HCT116 (cell line): ENCODE measurements at regions not wholly inside any gene's neighbourhood (a gene's known extent, or its start where the extent isn't known, plus 50 kb on each side); places are given as distances from the start of the nearest gene placed in this dataset.

ENCODE experiments used
- ATAC-seq: fragments of 200-7000 bp; cut with Tn5 transposase; 2 replicates; pipeline ENCODE4 v1.9.1; 2020; ENCODE audit warnings: mild to moderate bottlenecking, moderate library complexity
- BruUV-seq: library from RNA; stranded (reverse); fragments of 400-500 nt; replicated peaks from 2 replicates; lab custom pipeline; 2021; lab: Mats Ljungman, UMichigan
- CTCF ChIA-PET: fragments of 300-600 bp; sonication (Branson Sonifier 250); formaldehyde crosslinking; loops from one replicate; lab custom pipeline; 2021; ENCODE audit warnings: antibody characterized with exemption; lab: Charles Lee
- POLR2A ChIA-PET: fragments of 300-600, 350-600 bp; sonication (Branson Sonifier 250); formaldehyde crosslinking; loops from one replicate; lab custom pipeline; 2021; ENCODE audit warnings: antibody characterized with exemption; lab: Charles Lee
- RAD21 ChIA-PET, 2 experiments: fragments of 300-600 bp; sonication (Branson Sonifier 250); formaldehyde crosslinking; loops; one replicate each; lab custom pipeline; 2023; ENCODE audit warnings: low total read pairs in 2 of 2; ENCODE audit not compliant: uncharacterized antibody in 2 of 2, unreplicated experiment in 2 of 2, low non-redundant PET in 1 of 2; lab: Charles Lee
- DNase-seq: peaks from one replicate; pipeline ENCODE4 v3.0.0-alpha.2; 2010; ENCODE audit warnings: low read depth, low spot score
- H2AFZ ChIP-seq: fragments of 200-600 bp; shearing (Covaris generic), sonication (generic); 2 replicates; pipeline ENCODE4 v1.6.1; 2017; ENCODE audit warnings: low read depth, mixed run types, mixed read lengths, antibody characterized with exemption, low read length; ENCODE audit not compliant: poor library complexity, severe bottlenecking
- H3K27ac ChIP-seq: 2 replicates; pipeline ENCODE4 v1.5.1; 2012; ENCODE audit warnings: low read depth, low read length
- H3K27me3 ChIP-seq: fragments of 200-600 bp; sonication (generic); 2 replicates; pipeline ENCODE4 v1.6.1; 2016; ENCODE audit warnings: mixed run types, low read length, mixed read lengths; ENCODE audit not compliant: insufficient read depth
- H3K36me3 ChIP-seq, 2 experiments: fragments of 200-500 bp in 1 of 2; fragments of 200-600 bp in 1 of 2; sonication (Bioruptor generic) in 1 of 2; sonication (generic) in 1 of 2; 2 replicates each; pipeline versions ENCODE4 v1.5.1 to v1.6.1; 2014 to 2016; ENCODE audit warnings: low read length in 2 of 2, inconsistent platforms in 1 of 2, mixed read lengths in 1 of 2, mixed run types in 1 of 2; ENCODE audit not compliant: insufficient read depth in 2 of 2, control insufficient read depth in 1 of 2
- H3K4me1 ChIP-seq, 2 experiments: fragments of 200-600 bp in 1 of 2; sonication (generic) in 1 of 2; 2 replicates each; pipeline versions ENCODE4 v1.5.1 to v1.6.1; 2012 to 2017; ENCODE audit warnings: low read length in 2 of 2, inconsistent platforms in 1 of 2, mild to moderate bottlenecking in 1 of 2, mixed read lengths in 1 of 2, mixed run types in 1 of 2, moderate library complexity in 1 of 2; ENCODE audit not compliant: insufficient read depth in 2 of 2, control insufficient read depth in 1 of 2
- H3K4me2 ChIP-seq: fragments of 200-600 bp; sonication (generic); 2 replicates; pipeline ENCODE4 v1.6.1; 2017; ENCODE audit warnings: mixed run types, low read length, mixed read lengths
- H3K4me3 ChIP-seq, 2 experiments: fragments of 200-600 bp in 1 of 2; sonication (generic) in 1 of 2; replicated peaks in 1 of 2; 2 replicates each; pipeline ENCODE4 v1.5.1; 2011 to 2016; ENCODE audit warnings: low read length in 2 of 2, control low read depth in 1 of 2, low read depth in 1 of 2, mild to moderate bottlenecking in 1 of 2, mixed read lengths in 1 of 2, mixed run types in 1 of 2
- H3K79me2 ChIP-seq: fragments of 200-600 bp; sonication (generic); 2 replicates; pipeline ENCODE4 v1.6.1; 2017; ENCODE audit warnings: mild to moderate bottlenecking, mixed run types, low read length, moderate library complexity, mixed read lengths; ENCODE audit not compliant: insufficient read depth
- H3K9ac ChIP-seq: fragments of 200-600 bp; sonication (generic); 2 replicates; pipeline ENCODE4 v1.6.1; 2016; ENCODE audit warnings: low read length, mixed read lengths
- H3K9me2 ChIP-seq: fragments of 200-600 bp; sonication (generic), shearing (Covaris generic); 2 replicates; pipeline ENCODE4 v1.6.1; 2017; ENCODE audit warnings: mixed run types, mild to moderate bottlenecking, moderate library complexity; ENCODE audit not compliant: insufficient read depth
- H3K9me3 ChIP-seq, 2 experiments: fragments of 200-500 bp in 1 of 2; fragments of 200-600 bp in 1 of 2; sonication (Bioruptor generic) in 1 of 2; sonication (generic) in 1 of 2; 2 replicates each; pipeline ENCODE4 v1.6.1; 2014 to 2017; ENCODE audit warnings: low read length in 2 of 2, mixed read lengths in 2 of 2, inconsistent platforms in 1 of 2, low read depth in 1 of 2, mild to moderate bottlenecking in 1 of 2, mixed run types in 1 of 2, moderate library complexity in 1 of 2; ENCODE audit not compliant: control insufficient read depth in 1 of 2, insufficient read depth in 1 of 2
- H4K20me1 ChIP-seq: fragments of 200-600 bp; sonication (generic), shearing (Covaris generic); 2 replicates; pipeline ENCODE4 v1.6.1; 2017; ENCODE audit warnings: mixed run types, mild to moderate bottlenecking, moderate library complexity; ENCODE audit not compliant: insufficient read depth
- CBX3 ChIP-seq: IDR thresholded peaks from 2 replicates; pipeline ENCODE4 v1.6.1; 2012; ENCODE audit warnings: low read depth
- CEBPB ChIP-seq: IDR thresholded peaks from 2 replicates; pipeline ENCODE4 v1.6.1; 2012; ENCODE audit warnings: low read depth
- EZH2 ChIP-seq: fragments of 200-600 bp; sonication (generic); IDR thresholded peaks from 2 replicates; pipeline ENCODE4 v1.6.1; 2017; ENCODE audit warnings: antibody characterized with exemption, mixed run types
- FOSL1 ChIP-seq: IDR thresholded peaks from 2 replicates; pipeline ENCODE4 v1.6.1; 2012; ENCODE audit warnings: low read depth
- JUND ChIP-seq: IDR thresholded peaks from 2 replicates; pipeline ENCODE4 v1.6.1; 2012
- RAD21 ChIP-seq: IDR thresholded peaks from 2 replicates; pipeline ENCODE4 v1.6.1; 2012; ENCODE audit warnings: low read depth, mild to moderate bottlenecking
- SIN3A ChIP-seq: IDR thresholded peaks from 2 replicates; pipeline ENCODE4 v1.6.1; 2012; ENCODE audit warnings: low read depth
- TCF7L2 ChIP-seq: IDR thresholded peaks from 2 replicates; pipeline ENCODE4 v1.7.0; 2011; ENCODE audit warnings: borderline replicate concordance, inconsistent platforms; ENCODE audit not compliant: insufficient read depth, insufficient read length; ENCODE audit errors: extremely low read depth
- YY1 ChIP-seq: IDR thresholded peaks from 2 replicates; pipeline ENCODE4 v1.6.1; 2011; ENCODE audit warnings: low read length, low read depth, moderate library complexity, mild to moderate bottlenecking; ENCODE audit not compliant: insufficient replicate concordance; ENCODE audit errors: extremely low read depth
- ZFX ChIP-seq: fragments of 450-650 bp; IDR thresholded peaks from 2 replicates; pipeline ENCODE4 v1.6.1; 2017
- intact Hi-C: fragments of 100-400 bp; cut with micrococcal nuclease; formaldehyde crosslinking; loops from 2 replicates; pipeline ENCODE4 v1.10.0; 2022
- TF ChIP-seq, protein P1 (sequence below): IDR thresholded peaks from 2 replicates; pipeline ENCODE4 v1.6.1; 2012; ENCODE audit warnings: low read depth
- TF ChIP-seq, protein P2 (sequence below): IDR thresholded peaks from 2 replicates; pipeline ENCODE4 v1.6.1; 2012
- TF ChIP-seq, protein P3 (sequence below): IDR thresholded peaks from 2 replicates; pipeline ENCODE4 v1.6.1; 2012
- TF ChIP-seq, protein P4 (sequence below), 3 experiments: fragments of 200-600 bp in 1 of 3; sonication (generic) in 1 of 3; IDR thresholded peaks in 2 of 3; conservative IDR thresholded peaks in 1 of 3; 2 replicates each; pipeline ENCODE4 v1.5.1; 2012 to 2017; ENCODE audit warnings: low read depth in 2 of 3, low read length in 2 of 3, antibody characterized with exemption in 1 of 3, borderline replicate concordance in 1 of 3, control low read depth in 1 of 3, mild to moderate bottlenecking in 1 of 3, mixed read lengths in 1 of 3, mixed run types in 1 of 3, moderate library complexity in 1 of 3; ENCODE audit not compliant: insufficient read depth in 1 of 3

DNA sequence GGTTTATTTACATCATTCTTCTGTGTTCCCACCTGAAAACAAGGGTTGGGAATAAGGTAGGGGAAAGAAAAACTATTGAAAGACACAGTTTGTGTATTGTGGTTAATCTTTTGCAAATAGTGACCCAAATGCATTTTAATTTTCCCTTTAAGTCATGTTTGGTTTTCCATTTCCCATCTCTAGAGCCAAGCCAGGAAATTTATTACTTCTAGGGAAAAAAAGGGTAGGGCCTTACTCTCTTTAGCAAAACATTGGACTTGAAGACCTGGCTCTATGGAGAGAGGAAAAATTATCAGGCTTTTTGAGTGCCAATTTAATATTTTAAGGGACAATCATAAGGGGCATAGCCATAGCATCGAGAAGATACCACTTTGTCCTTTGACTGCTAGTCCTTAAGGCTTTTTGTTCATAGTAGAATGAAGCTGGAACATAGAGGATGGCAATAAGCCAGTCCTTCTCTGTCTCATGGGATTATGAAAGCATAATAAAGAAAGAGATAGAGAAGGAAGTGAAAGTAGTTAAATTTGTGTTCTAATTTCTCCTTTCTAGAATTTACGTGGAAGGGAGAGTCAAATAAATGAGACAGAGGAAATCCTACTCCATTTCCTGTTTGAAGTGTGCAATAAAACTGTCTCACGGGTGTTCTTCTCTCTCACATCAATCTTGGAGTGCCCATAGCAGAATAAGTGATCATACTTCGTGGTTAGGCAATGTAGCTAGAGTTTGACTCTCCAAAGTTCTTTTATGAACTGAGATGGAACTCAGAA is 50.9 kb upstream of the PPFIA2 start (continued):
- TF ChIP-seq EZH2, result no peak
- TF ChIP-seq CEBPB, result no peak
- TF ChIP-seq ZFX, result no peak
- no peak for TF ChIP-seq SIN3A
- no peak for TF ChIP-seq TCF7L2
- TF ChIP-seq, protein P1, sequence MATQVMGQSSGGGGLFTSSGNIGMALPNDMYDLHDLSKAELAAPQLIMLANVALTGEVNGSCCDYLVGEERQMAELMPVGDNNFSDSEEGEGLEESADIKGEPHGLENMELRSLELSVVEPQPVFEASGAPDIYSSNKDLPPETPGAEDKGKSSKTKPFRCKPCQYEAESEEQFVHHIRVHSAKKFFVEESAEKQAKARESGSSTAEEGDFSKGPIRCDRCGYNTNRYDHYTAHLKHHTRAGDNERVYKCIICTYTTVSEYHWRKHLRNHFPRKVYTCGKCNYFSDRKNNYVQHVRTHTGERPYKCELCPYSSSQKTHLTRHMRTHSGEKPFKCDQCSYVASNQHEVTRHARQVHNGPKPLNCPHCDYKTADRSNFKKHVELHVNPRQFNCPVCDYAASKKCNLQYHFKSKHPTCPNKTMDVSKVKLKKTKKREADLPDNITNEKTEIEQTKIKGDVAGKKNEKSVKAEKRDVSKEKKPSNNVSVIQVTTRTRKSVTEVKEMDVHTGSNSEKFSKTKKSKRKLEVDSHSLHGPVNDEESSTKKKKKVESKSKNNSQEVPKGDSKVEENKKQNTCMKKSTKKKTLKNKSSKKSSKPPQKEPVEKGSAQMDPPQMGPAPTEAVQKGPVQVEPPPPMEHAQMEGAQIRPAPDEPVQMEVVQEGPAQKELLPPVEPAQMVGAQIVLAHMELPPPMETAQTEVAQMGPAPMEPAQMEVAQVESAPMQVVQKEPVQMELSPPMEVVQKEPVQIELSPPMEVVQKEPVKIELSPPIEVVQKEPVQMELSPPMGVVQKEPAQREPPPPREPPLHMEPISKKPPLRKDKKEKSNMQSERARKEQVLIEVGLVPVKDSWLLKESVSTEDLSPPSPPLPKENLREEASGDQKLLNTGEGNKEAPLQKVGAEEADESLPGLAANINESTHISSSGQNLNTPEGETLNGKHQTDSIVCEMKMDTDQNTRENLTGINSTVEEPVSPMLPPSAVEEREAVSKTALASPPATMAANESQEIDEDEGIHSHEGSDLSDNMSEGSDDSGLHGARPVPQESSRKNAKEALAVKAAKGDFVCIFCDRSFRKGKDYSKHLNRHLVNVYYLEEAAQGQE, result no peak

DNA sequence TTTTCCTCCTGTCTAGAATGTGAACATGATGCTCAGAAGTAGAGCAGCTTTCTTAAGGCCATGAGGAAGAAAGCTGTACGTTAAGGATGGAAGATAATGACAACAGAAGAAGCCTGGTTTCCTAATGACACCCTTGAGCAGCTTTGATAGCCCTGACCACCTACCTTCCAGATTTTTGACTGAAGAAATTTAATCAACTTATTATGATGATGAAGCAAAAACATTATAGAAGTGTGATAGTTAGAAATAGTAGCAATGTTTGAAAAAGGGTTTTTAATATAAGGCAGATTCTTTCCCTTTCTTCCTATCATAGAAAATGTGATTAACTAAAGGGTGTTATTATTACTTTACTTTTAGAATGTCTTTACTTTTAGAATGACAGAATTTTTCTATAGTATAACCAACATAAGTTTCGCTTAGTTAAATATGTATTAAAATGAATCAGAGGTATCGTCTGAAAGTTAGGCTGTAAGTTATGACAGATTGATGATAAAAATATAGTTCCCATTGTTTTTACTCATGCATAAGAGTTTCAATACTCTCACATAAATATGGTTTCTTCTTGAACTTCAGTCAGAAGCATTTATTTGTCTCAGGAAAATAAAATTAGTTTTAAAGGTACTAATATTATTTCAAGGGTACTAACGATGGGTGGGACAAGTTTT is 50.1 kb upstream of the PPFIA2 start:
- intact Hi-C loops, result no loop called here
- no peaks in the 10 kb centered on the region for H3K4me1 ChIP-seq
- no peak overlapping the region for H3K4me2 ChIP-seq
- TF ChIP-seq SIN3A (no peak), FOSL1 (no peak), ZFX (no peak), CBX3 (no peak), YY1 (no peak), RAD21 (no peak), JUND (no peak)
- TF ChIP-seq, protein P1, result no peak
- TF ChIP-seq, protein P2, sequence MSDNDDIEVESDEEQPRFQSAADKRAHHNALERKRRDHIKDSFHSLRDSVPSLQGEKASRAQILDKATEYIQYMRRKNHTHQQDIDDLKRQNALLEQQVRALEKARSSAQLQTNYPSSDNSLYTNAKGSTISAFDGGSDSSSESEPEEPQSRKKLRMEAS, result no peak
- TF ChIP-seq, protein P3, sequence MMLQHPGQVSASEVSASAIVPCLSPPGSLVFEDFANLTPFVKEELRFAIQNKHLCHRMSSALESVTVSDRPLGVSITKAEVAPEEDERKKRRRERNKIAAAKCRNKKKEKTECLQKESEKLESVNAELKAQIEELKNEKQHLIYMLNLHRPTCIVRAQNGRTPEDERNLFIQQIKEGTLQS, result no peak
- TF ChIP-seq, protein P4, sequence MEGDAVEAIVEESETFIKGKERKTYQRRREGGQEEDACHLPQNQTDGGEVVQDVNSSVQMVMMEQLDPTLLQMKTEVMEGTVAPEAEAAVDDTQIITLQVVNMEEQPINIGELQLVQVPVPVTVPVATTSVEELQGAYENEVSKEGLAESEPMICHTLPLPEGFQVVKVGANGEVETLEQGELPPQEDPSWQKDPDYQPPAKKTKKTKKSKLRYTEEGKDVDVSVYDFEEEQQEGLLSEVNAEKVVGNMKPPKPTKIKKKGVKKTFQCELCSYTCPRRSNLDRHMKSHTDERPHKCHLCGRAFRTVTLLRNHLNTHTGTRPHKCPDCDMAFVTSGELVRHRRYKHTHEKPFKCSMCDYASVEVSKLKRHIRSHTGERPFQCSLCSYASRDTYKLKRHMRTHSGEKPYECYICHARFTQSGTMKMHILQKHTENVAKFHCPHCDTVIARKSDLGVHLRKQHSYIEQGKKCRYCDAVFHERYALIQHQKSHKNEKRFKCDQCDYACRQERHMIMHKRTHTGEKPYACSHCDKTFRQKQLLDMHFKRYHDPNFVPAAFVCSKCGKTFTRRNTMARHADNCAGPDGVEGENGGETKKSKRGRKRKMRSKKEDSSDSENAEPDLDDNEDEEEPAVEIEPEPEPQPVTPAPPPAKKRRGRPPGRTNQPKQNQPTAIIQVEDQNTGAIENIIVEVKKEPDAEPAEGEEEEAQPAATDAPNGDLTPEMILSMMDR (IDR thresholded peaks at IDR 0.05 in 2 of 3, conservative IDR thresholded peaks at IDR 0.05 in 1 of 3; ENCODE audit: borderline replicate concordance in 1 of 3, insufficient read depth in 1 of 3, low read depth in 2 of 3, low read length in 2 of 3), result no peak
- TF ChIP-seq, all 23 proteins: peak for 0
- ChIA-PET POLR2A (no interaction called here), RAD21 (no interaction called here), CTCF (no interaction called here)
- no TSS peak for BruUV-seq
- ATAC-seq, result no peak
- no peak for DNase-seq
- no peaks in the 10 kb centered on the region for H3K9me2 ChIP-seq
- H3K4me3 ChIP-seq, result no peak overlapping the region
- H3K27ac ChIP-seq, result no peak overlapping the region
- H3K9ac ChIP-seq, result no peak overlapping the region
- H3K27me3 ChIP-seq, result no peaks in the 10 kb centered on the region
- no peaks in the 10 kb centered on the region for H3K79me2 ChIP-seq
- no peaks in the 10 kb centered on the region for H4K20me1 ChIP-seq
- no peaks in the 10 kb centered on the region for H3K36me3 ChIP-seq
- H2AFZ ChIP-seq, result no peak overlapping the region
- H3K9me3 ChIP-seq, result no peaks in the 10 kb centered on the region
